ENCODE measurements at regions not wholly inside any gene's neighbourhood (a gene's known extent, or its start where the extent isn't known, plus 50 kb on each side); places are given as distances from the start of the nearest gene placed in this dataset.
"Not testable (repeated sequence)": the region's sequence is repeated elsewhere in the genome, so short reads cannot be mapped to it uniquely, and the experiment has no call there.

GRCh38 chr12:131557078-131557709 lies 153.7 kb upstream of the SFSWAP start:
- peaks cover 6% of the 10 kb centered on the region for H3K27me3 Mint-ChIP-seq
- no peak overlapping the region for H3K27ac Mint-ChIP-seq
- peaks cover 2% of the 10 kb centered on the region for H3K36me3 Mint-ChIP-seq
- H3K9me3 Mint-ChIP-seq, result peaks cover 4% of the 10 kb centered on the region
- peaks cover 2% of the 10 kb centered on the region for H3K4me1 Mint-ChIP-seq
- H3K4me3 Mint-ChIP-seq, result no peak overlapping the region
- no peak for ATAC-seq (ENCODE audit: low read depth)
- no peak for DNase-seq (ENCODE audit: low spot score in 2 of 2)

GRCh38 chr12:131559517-131560516 lies 151.1 kb upstream of the SFSWAP start:
- ATAC-seq (ENCODE audit: low read depth) (peak; percentile 38), DNase-seq (ENCODE audit: low spot score in 2 of 2) (no peak)
- peaks cover 2% of the 10 kb centered on the region for H3K36me3 Mint-ChIP-seq
- H3K4me3 Mint-ChIP-seq, result no peak overlapping the region
- H3K4me1 Mint-ChIP-seq, result peaks cover 2% of the 10 kb centered on the region
- no peak overlapping the region for H3K27ac Mint-ChIP-seq
- H3K9me3 Mint-ChIP-seq, result peaks cover 4% of the 10 kb centered on the region
- H3K27me3 Mint-ChIP-seq, result peaks cover 8% of the 10 kb centered on the region

- H3K9me3 Mint-ChIP-seq, result peaks cover 4% of the 10 kb centered on the region
- no peak overlapping the region for H3K27ac Mint-ChIP-seq
- peaks cover 8% of the 10 kb centered on the region for H3K27me3 Mint-ChIP-seq
These were observed 149.8 kb upstream of the SFSWAP start for GRCh38 chr12:131561051-131561450.

GRCh38 chr12:131561891-131562684 lies 148.8 kb upstream of the SFSWAP start:
- no peak for ATAC-seq (ENCODE audit: low read depth)
- H3K27ac Mint-ChIP-seq, result no peak overlapping the region
- H3K27me3 Mint-ChIP-seq, result peaks cover 7% of the 10 kb centered on the region
- DNase-seq (ENCODE audit: low spot score in 2 of 2), result no peak
- peaks cover 2% of the 10 kb centered on the region for H3K36me3 Mint-ChIP-seq
- no peak overlapping the region for H3K4me3 Mint-ChIP-seq
- peaks cover 4% of the 10 kb centered on the region for H3K9me3 Mint-ChIP-seq
- peaks cover 2% of the 10 kb centered on the region for H3K4me1 Mint-ChIP-seq

More at GRCh38 chr12:131561051-131561450, 149.8 kb upstream of the SFSWAP start:
- peaks cover 2% of the 10 kb centered on the region for H3K4me1 Mint-ChIP-seq
- no peak overlapping the region for H3K4me3 Mint-ChIP-seq
- DNase-seq (ENCODE audit: low spot score in 2 of 2) (no peak), ATAC-seq (ENCODE audit: low read depth) (no peak)
- H3K36me3 Mint-ChIP-seq, result peaks cover 2% of the 10 kb centered on the region

- not testable (repeated sequence) for H3K27me3 Mint-ChIP-seq; H3K36me3 Mint-ChIP-seq; H3K9me3 Mint-ChIP-seq; H3K27ac Mint-ChIP-seq; DNase-seq (ENCODE audit: low spot score in 2 of 2); ATAC-seq (ENCODE audit: low read depth); H3K4me3 Mint-ChIP-seq; H3K4me1 Mint-ChIP-seq
These were observed 146.7 kb upstream of the SFSWAP start for GRCh38 chr12:131564138-131564727.

- Mint-ChIP-seq H3K4me3 (no peak overlapping the region), H3K4me1 (peaks cover 2% of the 10 kb centered on the region), H3K36me3 (peaks cover 2% of the 10 kb centered on the region), H3K9me3 (peaks cover 4% of the 10 kb centered on the region), H3K27ac (no peak overlapping the region), H3K27me3 (peaks cover 9% of the 10 kb centered on the region)
- DNase-seq (ENCODE audit: low spot score in 2 of 2), result no peak
- ATAC-seq (ENCODE audit: low read depth), result no peak
These were observed 146.0 kb upstream of the SFSWAP start for GRCh38 chr12:131564845-131565244.

- peaks cover 1% of the 10 kb centered on the region for H3K9me3 Mint-ChIP-seq
- peaks cover 11% of the 10 kb centered on the region for H3K27me3 Mint-ChIP-seq
- H3K27ac Mint-ChIP-seq, result no peak overlapping the region
- H3K36me3 Mint-ChIP-seq, result no peaks in the 10 kb centered on the region
- DNase-seq (ENCODE audit: low spot score in 2 of 2) (no peak), ATAC-seq (ENCODE audit: low read depth) (no peak)
- no peaks in the 10 kb centered on the region for H3K4me1 Mint-ChIP-seq
- no peak overlapping the region for H3K4me3 Mint-ChIP-seq
These were observed 145.4 kb upstream of the SFSWAP start for GRCh38 chr12:131565267-131566015.

GRCh38 chr12:131568336-131568735 lies 142.6 kb upstream of the SFSWAP start:
- ATAC-seq (ENCODE audit: low read depth) (no peak), DNase-seq (ENCODE audit: low spot score in 2 of 2) (no peak)
- no peaks in the 10 kb centered on the region for H3K4me1 Mint-ChIP-seq
- no peaks in the 10 kb centered on the region for H3K36me3 Mint-ChIP-seq
- peaks cover 13% of the 10 kb centered on the region for H3K27me3 Mint-ChIP-seq
- H3K4me3 Mint-ChIP-seq, result no peak overlapping the region
- H3K27ac Mint-ChIP-seq, result no peak overlapping the region
- no peaks in the 10 kb centered on the region for H3K9me3 Mint-ChIP-seq

- DNase-seq (ENCODE audit: low spot score in 2 of 2) (no peak), ATAC-seq (ENCODE audit: low read depth) (no peak)
- H3K36me3 Mint-ChIP-seq, result no peaks in the 10 kb centered on the region
- H3K4me3 Mint-ChIP-seq, result no peak overlapping the region
- H3K9me3 Mint-ChIP-seq, result no peaks in the 10 kb centered on the region
- no peaks in the 10 kb centered on the region for H3K4me1 Mint-ChIP-seq
- peaks cover 13% of the 10 kb centered on the region for H3K27me3 Mint-ChIP-seq
- no peak overlapping the region for H3K27ac Mint-ChIP-seq
These were observed 140.3 kb upstream of the SFSWAP start for GRCh38 chr12:131570596-131570995.

GRCh38 chr12:131571827-131572226 lies 139.1 kb upstream of the SFSWAP start:
- Mint-ChIP-seq H3K36me3 (no peaks in the 10 kb centered on the region), H3K27ac (no peak overlapping the region), H3K4me3 (no peak overlapping the region), H3K4me1 (no peaks in the 10 kb centered on the region), H3K9me3 (no peaks in the 10 kb centered on the region), H3K27me3 (peaks cover 16% of the 10 kb centered on the region)
- no peak for ATAC-seq (ENCODE audit: low read depth)
- no peak for DNase-seq (ENCODE audit: low spot score in 2 of 2)

GRCh38 chr12:131572626-131573025 lies 138.3 kb upstream of the SFSWAP start:
- no peak for DNase-seq (ENCODE audit: low spot score in 2 of 2)

GRCh38 chr12:131573631-131574394 lies 137.1 kb upstream of the SFSWAP start:
- Mint-ChIP-seq H3K27me3 (peaks cover 10% of the 10 kb centered on the region), H3K36me3 (no peaks in the 10 kb centered on the region), H3K27ac (no peak overlapping the region), H3K9me3 (no peaks in the 10 kb centered on the region), H3K4me3 (no peak overlapping the region), H3K4me1 (no peaks in the 10 kb centered on the region)
- ATAC-seq (ENCODE audit: low read depth) (no peak), DNase-seq (ENCODE audit: low spot score in 2 of 2) (no peak)

More at GRCh38 chr12:131572626-131573025, 138.3 kb upstream of the SFSWAP start:
- Mint-ChIP-seq H3K9me3 (no peaks in the 10 kb centered on the region), H3K4me3 (no peak overlapping the region), H3K4me1 (no peaks in the 10 kb centered on the region), H3K27me3 (peaks cover 16% of the 10 kb centered on the region), H3K36me3 (no peaks in the 10 kb centered on the region), H3K27ac (no peak overlapping the region)
- no peak for ATAC-seq (ENCODE audit: low read depth)
